ENCODE measurements at regions not wholly inside any gene's neighbourhood (a gene's known extent, or its start where the extent isn't known, plus 50 kb on each side); places are given as distances from the start of the nearest gene placed in this dataset.

DNA sequence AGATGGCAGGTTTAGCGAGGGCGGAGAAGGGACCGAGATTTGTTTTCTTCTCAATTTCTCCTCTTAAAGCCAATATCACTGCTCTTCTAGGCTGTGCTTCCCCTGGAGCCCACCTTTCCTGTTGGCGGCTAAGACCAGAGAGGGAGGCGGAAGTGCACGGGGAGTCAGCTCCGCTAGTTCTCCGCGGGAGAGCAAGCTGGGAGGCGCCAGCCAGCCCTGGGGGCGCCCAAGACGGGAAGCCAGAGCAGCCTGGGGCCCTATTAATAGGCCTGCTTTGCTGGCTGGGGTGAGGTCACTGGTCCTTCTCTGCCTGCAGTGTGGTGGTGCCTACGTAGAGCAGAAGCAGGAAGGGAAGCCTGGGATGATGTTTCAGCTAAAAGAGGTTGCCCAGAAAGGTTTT, 61.6 kb downstream of the LSM5 start:
- Mint-ChIP-seq H3K27ac (no peak overlapping the region), H3K4me1 (peaks cover 2% of the 10 kb centered on the region), H3K36me3 (no peaks in the 10 kb centered on the region), H3K4me3 (no peak overlapping the region), H3K27me3 (ENCODE audit: low read depth) (peaks cover 81% of the 10 kb centered on the region), H3K9me3 (no peaks in the 10 kb centered on the region)
- TF ChIP-seq CTCF (IDR thresholded peaks at IDR 0.05; ENCODE audit: unreplicated experiment) = no peak
- DNase-seq (ENCODE audit: low spot score in 2 of 2, unreplicated experiment in 2 of 2) = no peak

DNA sequence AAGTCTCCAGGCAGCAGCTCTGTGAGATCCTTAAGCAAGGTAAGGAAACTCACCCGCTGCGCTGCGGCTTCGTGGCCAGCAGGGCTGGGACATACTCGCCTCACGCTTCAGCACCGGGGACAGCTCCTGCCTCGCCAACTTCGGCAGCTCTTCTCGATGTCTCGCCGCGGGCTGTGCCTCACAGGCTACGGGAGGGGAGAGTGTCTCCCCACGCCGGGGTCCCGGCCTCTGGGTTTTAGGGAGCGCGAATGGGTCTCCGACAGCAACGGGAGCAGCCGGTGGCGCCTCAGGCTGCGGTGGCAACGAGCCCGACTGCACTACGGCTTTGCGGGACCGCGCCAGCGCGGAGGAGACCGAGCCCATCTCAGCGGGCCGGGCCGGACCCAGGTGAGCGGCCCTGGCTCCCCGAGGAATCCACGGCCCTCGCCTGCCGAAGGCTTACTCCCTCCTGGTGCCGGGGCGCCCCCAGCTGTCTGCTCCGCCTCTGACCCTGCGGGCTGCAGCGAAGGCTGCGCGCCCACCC, 62.4 kb downstream of the LSM5 start:
- Mint-ChIP-seq H3K4me1 (peaks cover 2% of the 10 kb centered on the region), H3K27me3 (ENCODE audit: low read depth) (peaks cover 79% of the 10 kb centered on the region), H3K9me3 (no peaks in the 10 kb centered on the region), H3K4me3 (no peak overlapping the region), H3K36me3 (no peaks in the 10 kb centered on the region), H3K27ac (no peak overlapping the region)
- peak; percentile 85 to 93 for DNase-seq (ENCODE audit: low spot score in 2 of 2, unreplicated experiment in 2 of 2)
- TF ChIP-seq CTCF (IDR thresholded peaks at IDR 0.05; ENCODE audit: unreplicated experiment) = no peak

GRCh38 chr7:32416846-32417245, 73.3 kb downstream of the LSM5 start:
- TF ChIP-seq CTCF (IDR thresholded peaks at IDR 0.05; ENCODE audit: unreplicated experiment) = no peak
- no peaks in the 10 kb centered on the region for H3K36me3 Mint-ChIP-seq
- no peak overlapping the region for H3K4me3 Mint-ChIP-seq
- no peak overlapping the region for H3K27ac Mint-ChIP-seq
- H3K9me3 Mint-ChIP-seq = no peaks in the 10 kb centered on the region
- H3K27me3 Mint-ChIP-seq (ENCODE audit: low read depth) = peaks cover 29% of the 10 kb centered on the region
- H3K4me1 Mint-ChIP-seq = no peaks in the 10 kb centered on the region
- no peak for DNase-seq (ENCODE audit: low spot score in 2 of 2, unreplicated experiment in 2 of 2)

DNA sequence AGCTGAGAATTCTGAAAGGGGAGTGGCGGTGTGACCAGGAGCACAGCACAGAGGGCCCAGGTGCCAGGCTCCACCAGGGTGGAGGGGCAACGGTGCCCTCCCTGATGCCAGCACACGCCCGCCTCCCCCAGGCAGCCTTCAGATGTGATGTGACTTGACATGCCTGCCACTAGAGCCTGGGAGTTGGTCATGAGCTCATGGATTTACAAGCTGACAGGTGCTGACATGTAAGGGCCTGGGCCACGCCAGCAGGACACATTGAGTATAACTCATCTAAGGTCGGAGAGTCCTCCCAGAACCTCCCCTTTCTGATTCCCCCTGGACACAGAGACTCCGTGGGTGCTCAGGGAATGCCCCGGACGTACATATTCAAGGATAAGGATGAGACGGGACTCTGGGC, 74.2 kb downstream of the LSM5 start:
- Mint-ChIP-seq H3K36me3 (no peaks in the 10 kb centered on the region), H3K9me3 (no peaks in the 10 kb centered on the region), H3K27ac (no peak overlapping the region), H3K4me1 (no peaks in the 10 kb centered on the region), H3K27me3 (ENCODE audit: low read depth) (peaks cover 25% of the 10 kb centered on the region), H3K4me3 (no peak overlapping the region)
- TF ChIP-seq CTCF (IDR thresholded peaks at IDR 0.05; ENCODE audit: unreplicated experiment) = no peak
- DNase-seq (ENCODE audit: low spot score in 2 of 2, unreplicated experiment in 2 of 2) = no peak

GRCh38 chr7:32415519-32415918, 74.7 kb downstream of the LSM5 start:
- Mint-ChIP-seq H3K27me3 (ENCODE audit: low read depth) (peaks cover 23% of the 10 kb centered on the region), H3K27ac (no peak overlapping the region), H3K36me3 (no peaks in the 10 kb centered on the region), H3K9me3 (no peaks in the 10 kb centered on the region), H3K4me3 (no peak overlapping the region), H3K4me1 (no peaks in the 10 kb centered on the region)
- TF ChIP-seq CTCF (IDR thresholded peaks at IDR 0.05; ENCODE audit: unreplicated experiment) = no peak
- no peak for DNase-seq (ENCODE audit: low spot score in 2 of 2, unreplicated experiment in 2 of 2)

- Mint-ChIP-seq H3K4me1 (no peaks in the 10 kb centered on the region), H3K27me3 (ENCODE audit: low read depth) (peaks cover 12% of the 10 kb centered on the region), H3K36me3 (no peaks in the 10 kb centered on the region), H3K9me3 (no peaks in the 10 kb centered on the region), H3K27ac (no peak overlapping the region), H3K4me3 (no peak overlapping the region)
- DNase-seq (ENCODE audit: low spot score in 2 of 2, unreplicated experiment in 2 of 2) = no peak
- TF ChIP-seq CTCF (IDR thresholded peaks at IDR 0.05; ENCODE audit: unreplicated experiment) = no peak
Observed at GRCh38 chr7:32412471-32412870, 77.7 kb downstream of the LSM5 start.

Measured in mesothelial cell of epicardium (in vitro differentiated cells).